SK-N-SH (cell line): ENCODE measurements at regions not wholly inside any gene's neighbourhood (a gene's known extent, or its start where the extent isn't known, plus 50 kb on each side); places are given as distances from the start of the nearest gene placed in this dataset.
A peak's percentile ranks its signal among the peaks of the same experiment; 100 is the strongest.

ENCODE experiments used
- CTCF ChIA-PET: fragments of 300-600, 350-600 bp; formaldehyde crosslinking; extraction: SDS; loops from one replicate; lab custom pipeline; 2021; lab: Yijun Ruan, JAX
- POLR2A ChIA-PET: fragments of 350-600 bp; sonication (Branson Sonifier 250); formaldehyde crosslinking; extraction: SDS; loops from one replicate; lab custom pipeline; 2020; ENCODE audit warnings: antibody characterized with exemption, inconsistent platforms; lab: Yijun Ruan, JAX
- DNase-seq: peaks from one replicate; pipeline ENCODE4 v3.0.0; 2012
- H2AFZ ChIP-seq: fragments of 200-600 bp; sonication (generic); 2 replicates; pipeline ENCODE4 v1.8.1; 2016; ENCODE audit warnings: antibody characterized with exemption, mild to moderate bottlenecking, low read depth
- H3F3A ChIP-seq: fragments of 200-600 bp; sonication (generic); replicated peaks from 2 replicates; pipeline ENCODE3; 2016; ENCODE audit warnings: antibody characterized with exemption, mild to moderate bottlenecking; ENCODE audit not compliant: insufficient read depth
- H3K27ac ChIP-seq, 2 experiments: fragments of 200-500 bp in 1 of 2; fragments of 200-600 bp in 1 of 2; sonication (Bioruptor generic) in 1 of 2; sonication (generic), shearing (Covaris generic) in 1 of 2; 2 replicates each; pipeline versions ENCODE4 v1.5.1 to v1.6.1; 2014 to 2016; ENCODE audit warnings: low read depth in 2 of 2, inconsistent platforms in 1 of 2, low read length in 1 of 2, mild to moderate bottlenecking in 1 of 2, mixed read lengths in 1 of 2
- H3K27me3 ChIP-seq: fragments of 200-600 bp; sonication (generic), shearing (Covaris generic); 2 replicates; pipeline ENCODE4 v1.6.1; 2016; ENCODE audit warnings: mixed run types; ENCODE audit not compliant: insufficient read depth
- H3K36me3 ChIP-seq, 2 experiments: fragments of 200-500 bp in 1 of 2; fragments of 200-600 bp in 1 of 2; sonication (Bioruptor generic) in 1 of 2; sonication (generic) in 1 of 2; replicated peaks in 1 of 2; 2 replicates each; pipeline versions ENCODE3 to v1.5.1; 2014 to 2016; ENCODE audit warnings: low read length in 1 of 2, mild to moderate bottlenecking in 1 of 2; ENCODE audit not compliant: insufficient read depth in 2 of 2, control insufficient read depth in 1 of 2
- H3K4me1 ChIP-seq, 2 experiments: fragments of 200-500 bp in 1 of 2; fragments of 200-600 bp in 1 of 2; sonication (Bioruptor generic) in 1 of 2; sonication (generic), shearing (Covaris generic) in 1 of 2; 2 replicates each; pipeline versions ENCODE4 v1.5.1 to v1.6.1; 2014 to 2016; ENCODE audit warnings: low read depth in 1 of 2, low read length in 1 of 2, mixed run types in 1 of 2; ENCODE audit not compliant: insufficient read depth in 2 of 2, control insufficient read depth in 1 of 2
- H3K4me2 ChIP-seq: fragments of 200-600 bp; sonication (generic), shearing (Covaris generic); 2 replicates; pipeline ENCODE4 v1.6.1; 2017; ENCODE audit warnings: mixed run types
- H3K4me3 ChIP-seq, 2 experiments: fragments of 200-500 bp in 1 of 2; fragments of 200-600 bp in 1 of 2; sonication (Bioruptor generic) in 1 of 2; sonication (generic), shearing (Covaris generic) in 1 of 2; 2 replicates each; pipeline versions ENCODE4 v1.5.1 to v1.8.1; 2014 to 2016; ENCODE audit warnings: low read depth in 2 of 2, inconsistent platforms in 1 of 2, low read length in 1 of 2, mild to moderate bottlenecking in 1 of 2, mixed read lengths in 1 of 2, moderate library complexity in 1 of 2
- H3K79me2 ChIP-seq: fragments of 200-600 bp; sonication (generic); 2 replicates; pipeline ENCODE4 v1.8.1; 2017; ENCODE audit warnings: mild to moderate bottlenecking; ENCODE audit not compliant: insufficient read depth
- H3K9ac ChIP-seq: fragments of 200-600 bp; sonication (generic); 2 replicates; pipeline ENCODE4 v1.6.1; 2017; ENCODE audit warnings: mixed run types
- H3K9me2 ChIP-seq: fragments of 200-600 bp; sonication (generic); 2 replicates; pipeline ENCODE4 v1.6.1; 2017; ENCODE audit warnings: mixed run types
- H3K9me3 ChIP-seq: fragments of 200-600 bp; sonication (generic); 2 replicates; pipeline ENCODE4 v1.6.1; 2017; ENCODE audit warnings: mixed run types, mild to moderate bottlenecking, moderate library complexity
- H4K20me1 ChIP-seq: fragments of 200-600 bp; sonication (generic); 2 replicates; pipeline ENCODE4 v1.6.1; 2017; ENCODE audit warnings: mild to moderate bottlenecking, mixed run types; ENCODE audit not compliant: insufficient read depth
- ELF1 ChIP-seq: IDR thresholded peaks from 2 replicates; pipeline ENCODE4 v1.4.0; 2012
- EP300 ChIP-seq, 2 experiments: IDR thresholded peaks; 2 replicates each; pipeline versions ENCODE4 v1.4.0 to v1.6.1; 2012; ENCODE audit warnings: borderline replicate concordance in 1 of 2, low read depth in 1 of 2, low read length in 1 of 2
- FOSL2 ChIP-seq: IDR thresholded peaks from 2 replicates; pipeline ENCODE4 v1.4.0; 2012; ENCODE audit warnings: low read depth, mild to moderate bottlenecking, moderate library complexity, borderline replicate concordance
- FOXJ3 ChIP-seq: sonication (generic); formaldehyde crosslinking; IDR thresholded peaks from 2 replicates; pipeline ENCODE4 v1.5.1; 2020; ENCODE audit warnings: mild to moderate bottlenecking, missing genetic modification reagents
- FOXM1 ChIP-seq: IDR thresholded peaks from 2 replicates; pipeline ENCODE4 v1.4.0; 2012; ENCODE audit warnings: low read depth, mild to moderate bottlenecking
- GABPA ChIP-seq: IDR thresholded peaks from 2 replicates; pipeline ENCODE4 v1.4.0; 2012; ENCODE audit warnings: low read depth, mild to moderate bottlenecking
- GATA2 ChIP-seq: sonication (generic); formaldehyde crosslinking; IDR thresholded peaks from 2 replicates; pipeline ENCODE4 v1.5.0; 2020; ENCODE audit warnings: mild to moderate bottlenecking, missing genetic modification reagents
- JUND ChIP-seq: IDR thresholded peaks from 2 replicates; pipeline ENCODE4 v1.4.0; 2012
- MEF2A ChIP-seq: IDR thresholded peaks from 2 replicates; pipeline ENCODE4 v1.4.0; 2012; ENCODE audit warnings: low read depth, borderline replicate concordance
- NFIC ChIP-seq: IDR thresholded peaks from 2 replicates; pipeline ENCODE4 v1.4.0; 2012; ENCODE audit warnings: borderline replicate concordance
- NRF1 ChIP-seq: IDR thresholded peaks from 2 replicates; pipeline ENCODE4 v1.6.1; 2012; ENCODE audit warnings: low read depth, mild to moderate bottlenecking, low read length
- POLR2AphosphoS5 ChIP-seq: IDR thresholded peaks from 2 replicates; pipeline ENCODE4 v1.6.1; 2012; ENCODE audit warnings: low read depth, low read length
- RAD21 ChIP-seq: IDR thresholded peaks from 2 replicates; pipeline ENCODE4 v1.6.1; 2012; ENCODE audit warnings: mild to moderate bottlenecking, low read length
- RCOR1 ChIP-seq: fragments of 150-350 bp; IDR thresholded peaks from 2 replicates; pipeline ENCODE4 v1.6.1; 2017; ENCODE audit warnings: antibody characterized with exemption, low read length
- RFX5 ChIP-seq: IDR thresholded peaks from 2 replicates; pipeline ENCODE4 v1.6.1; 2012; ENCODE audit warnings: mild to moderate bottlenecking, improper control_type of control experiment, low read length
- SMC3 ChIP-seq: IDR thresholded peaks from 2 replicates; pipeline ENCODE4 v1.6.1; 2012; ENCODE audit warnings: low read depth, low read length, improper control_type of control experiment
- TAF1 ChIP-seq: IDR thresholded peaks from 2 replicates; pipeline ENCODE4 v1.6.1; 2012; ENCODE audit warnings: low read depth, mild to moderate bottlenecking, low read length, moderate library complexity, borderline replicate concordance
- TCF12 ChIP-seq: IDR thresholded peaks from 2 replicates; pipeline ENCODE4 v1.4.0; 2012
- TEAD4 ChIP-seq: IDR thresholded peaks from 2 replicates; pipeline ENCODE4 v1.4.0; 2012; ENCODE audit warnings: mild to moderate bottlenecking, borderline replicate concordance; ENCODE audit not compliant: insufficient read depth
- YY1 ChIP-seq: IDR thresholded peaks from 2 replicates; pipeline ENCODE4 v1.4.0; 2012; ENCODE audit warnings: low read depth, mild to moderate bottlenecking
- WGBS: methylation state at CpG from one replicate; pipeline ENCODE4 v1.1.6; 2017; ENCODE audit warnings: low lambda C conversion rate; 5-methylcytosine and 5-hydroxymethylcytosine counted together
- TF ChIP-seq, protein P1 (sequence below): IDR thresholded peaks from 2 replicates; pipeline ENCODE4 v1.4.0; 2012; ENCODE audit warnings: low read depth, borderline replicate concordance
- TF ChIP-seq, protein P2 (sequence below): IDR thresholded peaks from 2 replicates; pipeline ENCODE4; 2012
- TF ChIP-seq, protein P3 (sequence below): fragments of 150-350 bp; IDR thresholded peaks from 2 replicates; pipeline ENCODE4 v1.6.1; 2017; ENCODE audit warnings: antibody characterized with exemption, low read length, low read depth, borderline replicate concordance
- TF ChIP-seq, protein P4 (sequence below): IDR thresholded peaks from 2 replicates; pipeline ENCODE4 v1.4.0; 2012; ENCODE audit warnings: low read depth, borderline replicate concordance
- TF ChIP-seq, protein P5 (sequence below): fragments of 200-600 bp; sonication (generic); IDR thresholded peaks from 2 replicates; pipeline ENCODE4 v1.6.1; 2017; ENCODE audit warnings: antibody characterized with exemption, mild to moderate bottlenecking, moderate library complexity
- TF ChIP-seq, protein P6 (sequence below): IDR thresholded peaks from 2 replicates; pipeline ENCODE4 v1.4.0; 2012; ENCODE audit warnings: low read depth

DNA sequence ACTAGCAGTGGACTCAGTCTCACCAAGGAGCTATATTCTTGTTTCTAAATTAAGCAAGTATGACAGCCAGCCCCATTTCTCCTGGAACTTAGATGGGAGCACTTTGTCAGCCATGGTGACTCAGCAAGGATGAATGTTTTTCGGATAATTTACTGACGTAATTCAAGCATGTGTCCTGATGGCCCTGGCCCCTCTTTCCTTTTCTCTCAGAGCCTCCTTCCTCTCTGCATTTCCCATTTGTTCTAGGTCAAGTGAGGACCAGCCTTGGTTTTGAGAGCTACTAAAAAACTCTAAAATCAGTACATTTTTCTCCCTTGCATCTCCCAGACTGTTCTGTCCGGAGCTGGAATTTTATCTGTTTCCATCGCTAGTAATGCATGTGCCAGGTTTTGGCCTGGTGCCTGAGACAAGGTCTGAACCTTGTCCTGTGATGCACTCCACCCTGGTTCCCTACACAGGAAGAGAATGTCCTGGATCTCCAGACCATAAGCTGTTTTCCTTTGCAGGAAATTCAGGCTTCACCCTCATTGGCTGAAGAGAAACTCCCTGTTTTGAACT lies 256.6 kb upstream of the ROPN1 start:
- peak; percentile 52 for DNase-seq
- Histone ChIP-seq H3F3A (peaks cover 27% of the 10 kb centered on the region), H3K4me2 (peak overlapping the region; percentile 35), H2AFZ (peak overlapping the region; percentile 23; the same call in 1 of the 2 replicates), H3K4me1 (peaks cover 18 to 34% of the 10 kb centered on the region in 2 experiments), H3K36me3 (no peaks in the 10 kb centered on the region), H3K9ac (peak overlapping the region; percentile 25; the same call in 1 of the 2 replicates), H3K27me3 (no peaks in the 10 kb centered on the region), H3K9me3 (no peaks in the 10 kb centered on the region), H3K9me2 (no peaks in the 10 kb centered on the region), H3K79me2 (no peaks in the 10 kb centered on the region), H3K27ac (peak overlapping the region; percentile 95 to 97), H4K20me1 (no peaks in the 10 kb centered on the region), H3K4me3 (no peak overlapping the region)
- 6% methylated on average over 4 of the region's 4 CpGs for WGBS
- ChIA-PET CTCF (interaction anchor here (1.1 to 2.2 kb wide), 3 partner anchors 16 to 172 kb away, joined by 4 to 8 read pairs (median 4); no protein-coding TSS in a partner anchor), POLR2A (interaction anchor here (0.5 to 1.3 kb wide), 3 partner anchors 77 to 593 kb away, joined by 3 to 4 read pairs (median 3); partner anchors contain the start of gene KALRN)
- 0 out of 2 replicates have a peak, but pooled peaks have one; percentile 12 for TF ChIP-seq RAD21
- peak; percentile 79 for TF ChIP-seq TCF12
- TF ChIP-seq ELF1, result no peak
- peak; percentile 33; the same call in 1 of the 2 replicates for TF ChIP-seq POLR2AphosphoS5
- TF ChIP-seq, protein P1, sequence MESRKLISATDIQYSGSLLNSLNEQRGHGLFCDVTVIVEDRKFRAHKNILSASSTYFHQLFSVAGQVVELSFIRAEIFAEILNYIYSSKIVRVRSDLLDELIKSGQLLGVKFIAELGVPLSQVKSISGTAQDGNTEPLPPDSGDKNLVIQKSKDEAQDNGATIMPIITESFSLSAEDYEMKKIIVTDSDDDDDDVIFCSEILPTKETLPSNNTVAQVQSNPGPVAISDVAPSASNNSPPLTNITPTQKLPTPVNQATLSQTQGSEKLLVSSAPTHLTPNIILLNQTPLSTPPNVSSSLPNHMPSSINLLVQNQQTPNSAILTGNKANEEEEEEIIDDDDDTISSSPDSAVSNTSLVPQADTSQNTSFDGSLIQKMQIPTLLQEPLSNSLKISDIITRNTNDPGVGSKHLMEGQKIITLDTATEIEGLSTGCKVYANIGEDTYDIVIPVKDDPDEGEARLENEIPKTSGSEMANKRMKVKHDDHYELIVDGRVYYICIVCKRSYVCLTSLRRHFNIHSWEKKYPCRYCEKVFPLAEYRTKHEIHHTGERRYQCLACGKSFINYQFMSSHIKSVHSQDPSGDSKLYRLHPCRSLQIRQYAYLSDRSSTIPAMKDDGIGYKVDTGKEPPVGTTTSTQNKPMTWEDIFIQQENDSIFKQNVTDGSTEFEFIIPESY, result no peak
- TF ChIP-seq RFX5, result no peak
- peak; percentile 52 to 62; a peak in 2 of 4 replicates for TF ChIP-seq EP300 (IDR thresholded peaks at IDR 0.05; ENCODE audit: borderline replicate concordance in 1 of 2, low read depth in 1 of 2, low read length in 1 of 2)
- TF ChIP-seq GATA2 (CRISPR knock-in tag), result peak; percentile 65
- TF ChIP-seq FOSL2, result peak; percentile 87
- TF ChIP-seq FOXJ3, result no peak
- TF ChIP-seq SMC3, result no peak
- TF ChIP-seq TEAD4, result peak; percentile 69; the same call in 1 of the 2 replicates
- TF ChIP-seq RCOR1, result peak; percentile 78
- no peak for TF ChIP-seq TAF1
- TF ChIP-seq JUND, result peak; percentile 84
- TF ChIP-seq, protein P2, sequence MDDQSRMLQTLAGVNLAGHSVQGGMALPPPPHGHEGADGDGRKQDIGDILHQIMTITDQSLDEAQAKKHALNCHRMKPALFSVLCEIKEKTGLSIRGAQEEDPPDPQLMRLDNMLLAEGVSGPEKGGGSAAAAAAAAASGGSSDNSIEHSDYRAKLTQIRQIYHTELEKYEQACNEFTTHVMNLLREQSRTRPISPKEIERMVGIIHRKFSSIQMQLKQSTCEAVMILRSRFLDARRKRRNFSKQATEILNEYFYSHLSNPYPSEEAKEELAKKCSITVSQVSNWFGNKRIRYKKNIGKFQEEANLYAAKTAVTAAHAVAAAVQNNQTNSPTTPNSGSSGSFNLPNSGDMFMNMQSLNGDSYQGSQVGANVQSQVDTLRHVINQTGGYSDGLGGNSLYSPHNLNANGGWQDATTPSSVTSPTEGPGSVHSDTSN, result peak; percentile 82
- TF ChIP-seq, protein P3, sequence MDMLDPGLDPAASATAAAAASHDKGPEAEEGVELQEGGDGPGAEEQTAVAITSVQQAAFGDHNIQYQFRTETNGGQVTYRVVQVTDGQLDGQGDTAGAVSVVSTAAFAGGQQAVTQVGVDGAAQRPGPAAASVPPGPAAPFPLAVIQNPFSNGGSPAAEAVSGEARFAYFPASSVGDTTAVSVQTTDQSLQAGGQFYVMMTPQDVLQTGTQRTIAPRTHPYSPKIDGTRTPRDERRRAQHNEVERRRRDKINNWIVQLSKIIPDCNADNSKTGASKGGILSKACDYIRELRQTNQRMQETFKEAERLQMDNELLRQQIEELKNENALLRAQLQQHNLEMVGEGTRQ, result no peak
- TF ChIP-seq, protein P4, sequence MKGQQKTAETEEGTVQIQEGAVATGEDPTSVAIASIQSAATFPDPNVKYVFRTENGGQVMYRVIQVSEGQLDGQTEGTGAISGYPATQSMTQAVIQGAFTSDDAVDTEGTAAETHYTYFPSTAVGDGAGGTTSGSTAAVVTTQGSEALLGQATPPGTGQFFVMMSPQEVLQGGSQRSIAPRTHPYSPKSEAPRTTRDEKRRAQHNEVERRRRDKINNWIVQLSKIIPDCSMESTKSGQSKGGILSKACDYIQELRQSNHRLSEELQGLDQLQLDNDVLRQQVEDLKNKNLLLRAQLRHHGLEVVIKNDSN, result peak; percentile 25; the same call in 1 of the 2 replicates
- peak; percentile 41; the same call in 1 of the 2 replicates for TF ChIP-seq YY1
- TF ChIP-seq, protein P5, sequence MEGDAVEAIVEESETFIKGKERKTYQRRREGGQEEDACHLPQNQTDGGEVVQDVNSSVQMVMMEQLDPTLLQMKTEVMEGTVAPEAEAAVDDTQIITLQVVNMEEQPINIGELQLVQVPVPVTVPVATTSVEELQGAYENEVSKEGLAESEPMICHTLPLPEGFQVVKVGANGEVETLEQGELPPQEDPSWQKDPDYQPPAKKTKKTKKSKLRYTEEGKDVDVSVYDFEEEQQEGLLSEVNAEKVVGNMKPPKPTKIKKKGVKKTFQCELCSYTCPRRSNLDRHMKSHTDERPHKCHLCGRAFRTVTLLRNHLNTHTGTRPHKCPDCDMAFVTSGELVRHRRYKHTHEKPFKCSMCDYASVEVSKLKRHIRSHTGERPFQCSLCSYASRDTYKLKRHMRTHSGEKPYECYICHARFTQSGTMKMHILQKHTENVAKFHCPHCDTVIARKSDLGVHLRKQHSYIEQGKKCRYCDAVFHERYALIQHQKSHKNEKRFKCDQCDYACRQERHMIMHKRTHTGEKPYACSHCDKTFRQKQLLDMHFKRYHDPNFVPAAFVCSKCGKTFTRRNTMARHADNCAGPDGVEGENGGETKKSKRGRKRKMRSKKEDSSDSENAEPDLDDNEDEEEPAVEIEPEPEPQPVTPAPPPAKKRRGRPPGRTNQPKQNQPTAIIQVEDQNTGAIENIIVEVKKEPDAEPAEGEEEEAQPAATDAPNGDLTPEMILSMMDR, result no peak
- peak; percentile 40; the same call in 1 of the 2 replicates for TF ChIP-seq FOXM1
- TF ChIP-seq, protein P6, sequence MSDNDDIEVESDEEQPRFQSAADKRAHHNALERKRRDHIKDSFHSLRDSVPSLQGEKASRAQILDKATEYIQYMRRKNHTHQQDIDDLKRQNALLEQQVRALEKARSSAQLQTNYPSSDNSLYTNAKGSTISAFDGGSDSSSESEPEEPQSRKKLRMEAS, result peak; percentile 78
- no peak for TF ChIP-seq NRF1
- TF ChIP-seq MEF2A, result peak; percentile 48; the same call in 1 of the 2 replicates
- TF ChIP-seq NFIC, result peak; percentile 73
- TF ChIP-seq GABPA, result peak; percentile 11; the same call in 1 of the 2 replicates
